ENCODE measurements at regions not wholly inside any gene's neighbourhood (a gene's known extent, or its start where the extent isn't known, plus 50 kb on each side); places are given as distances from the start of the nearest gene placed in this dataset.
"Not testable (repeated sequence)": the region's sequence is repeated elsewhere in the genome, so short reads cannot be mapped to it uniquely, and the experiment has no call there.

DNA sequence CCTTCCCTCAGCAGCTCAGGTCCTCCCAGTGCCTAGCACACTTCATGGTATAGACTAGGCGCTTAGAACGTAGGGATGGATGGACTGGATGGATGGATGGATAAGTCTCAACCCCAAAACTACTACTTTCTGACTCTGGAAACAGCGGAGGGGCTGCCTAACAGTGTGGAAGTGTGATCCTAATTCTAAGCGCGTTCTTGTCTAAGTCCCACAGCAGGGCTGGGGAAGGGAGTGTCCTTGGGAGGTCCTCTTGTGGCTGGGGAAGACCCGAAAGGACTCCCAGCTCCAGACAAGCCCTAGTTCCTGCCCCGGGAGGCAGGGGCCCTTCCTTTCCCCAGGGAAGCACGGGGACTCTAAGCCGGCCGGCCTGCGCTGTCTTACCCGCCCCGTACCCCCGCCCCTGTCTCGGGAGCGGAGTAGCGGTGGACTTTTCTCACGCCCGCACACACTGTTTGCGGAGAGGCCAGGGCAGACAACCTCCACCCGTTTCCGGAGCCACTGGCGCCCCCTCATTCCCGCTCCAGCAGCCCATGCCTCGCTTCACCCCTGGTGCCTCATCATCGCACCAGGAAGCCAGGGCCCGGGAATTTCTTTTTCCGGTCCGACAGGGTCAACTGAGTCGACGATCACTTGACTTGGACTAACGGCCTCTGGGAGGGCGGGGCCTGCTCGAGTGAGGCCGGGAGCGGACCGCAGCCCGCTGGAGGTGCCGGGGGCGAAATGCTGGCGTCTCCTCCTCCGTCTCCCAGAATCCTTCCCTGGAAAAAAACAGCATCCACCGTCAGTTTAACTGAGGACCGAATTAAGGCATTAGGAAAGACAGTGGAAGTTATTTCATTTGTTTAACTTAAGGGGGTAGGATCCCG lies 133.3 kb downstream of the TBC1D2B start:
- DNase-seq (ENCODE audit: low read depth in 3 of 3, low spot score in 1 of 3) = peak in 2 of 3 donors; percentile 2 to 14

- DNase-seq (ENCODE audit: low read depth in 3 of 3, low spot score in 1 of 3) = no peak
Observed at GRCh38 chr15:77942611-77943211, 134.8 kb downstream of the TBC1D2B start.

GRCh38 chr15:77941090-77941827 lies 136.3 kb downstream of the TBC1D2B start:
- DNase-seq (ENCODE audit: low read depth in 3 of 3, low spot score in 1 of 3) = not testable (repeated sequence)

DNA sequence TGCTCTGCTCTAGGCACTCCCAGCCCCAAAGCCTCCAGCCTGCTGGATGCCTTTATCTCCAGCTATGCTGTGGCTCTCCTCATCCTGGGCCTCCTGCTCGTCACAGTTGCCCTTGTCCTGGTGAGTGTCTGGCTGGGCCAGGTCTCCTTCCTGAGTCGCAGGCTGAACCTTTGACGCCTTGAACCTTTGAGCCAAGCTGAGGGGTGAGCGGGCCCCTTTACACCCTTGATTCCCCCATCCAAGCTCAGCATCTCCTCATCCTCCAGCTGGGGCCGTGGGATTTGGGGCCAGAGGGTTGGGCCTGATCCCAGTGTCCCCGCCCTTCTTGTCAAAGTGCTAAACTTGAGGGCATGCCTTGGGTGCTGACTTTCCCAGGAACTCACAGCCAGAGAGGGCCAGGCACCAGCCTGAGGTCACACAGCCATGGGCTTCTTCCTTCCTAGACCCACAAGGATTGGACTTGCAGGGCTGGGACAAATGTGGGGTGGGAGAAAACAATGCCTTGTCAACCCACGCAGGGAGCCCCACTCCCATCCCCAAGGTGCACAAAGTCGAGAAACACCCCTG lies 137.0 kb downstream of the TBC1D2B start:
- no peak for DNase-seq (ENCODE audit: low read depth in 3 of 3, low spot score in 1 of 3)

DNA sequence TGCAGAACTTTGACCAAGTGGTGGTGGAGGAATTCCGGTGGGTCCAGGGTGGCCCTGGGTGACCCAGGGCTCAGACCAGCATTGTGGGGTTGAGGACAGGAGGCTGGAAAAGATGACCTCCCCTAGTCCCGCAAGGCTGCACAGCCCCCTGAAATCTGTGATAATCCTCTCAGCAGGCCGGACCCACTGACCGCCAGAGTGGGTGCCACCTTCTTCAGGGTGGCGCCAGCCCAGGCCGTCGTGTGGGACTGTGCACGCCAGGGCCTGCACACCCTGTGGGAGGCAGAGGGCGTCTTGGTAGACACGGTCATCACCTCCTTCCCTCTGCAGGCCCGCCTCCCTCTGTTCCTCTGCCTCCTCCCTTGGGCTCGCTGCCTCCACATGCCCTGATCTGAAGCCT lies 137.7 kb downstream of the TBC1D2B start:
- DNase-seq (ENCODE audit: low read depth in 3 of 3, low spot score in 1 of 3) = no peak

DNA sequence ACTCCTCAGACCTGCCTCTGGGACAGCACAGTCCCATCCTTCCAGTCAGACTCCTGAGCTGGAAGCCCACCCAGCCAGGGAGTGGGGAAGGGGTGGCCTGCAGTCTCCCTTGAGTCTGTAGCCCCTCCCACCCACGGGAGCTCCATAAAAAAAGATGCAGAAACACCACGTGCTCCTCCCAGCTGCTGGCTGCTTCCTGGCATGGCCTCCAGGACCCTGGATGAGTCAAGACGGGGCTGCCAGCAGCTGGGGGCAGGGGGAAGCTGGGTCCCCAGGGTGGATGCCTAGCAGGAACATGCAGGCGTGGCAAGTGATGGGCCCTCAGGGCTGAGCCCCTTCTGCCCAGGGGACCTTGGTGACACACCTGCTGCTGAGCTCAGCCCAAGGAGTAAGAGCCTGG lies 138.5 kb downstream of the TBC1D2B start:
- not testable (repeated sequence) for DNase-seq (ENCODE audit: low read depth in 3 of 3, low spot score in 1 of 3)

- DNase-seq (ENCODE audit: low read depth in 3 of 3, low spot score in 1 of 3) = not testable (repeated sequence)
Observed at GRCh38 chr15:77938546-77938945, 139.0 kb downstream of the TBC1D2B start.

- DNase-seq (ENCODE audit: low read depth in 3 of 3, low spot score in 1 of 3) = not testable (repeated sequence)
Observed at GRCh38 chr15:77936567-77936966, 140.9 kb downstream of the TBC1D2B start.

GRCh38 chr15:77934516-77934915 lies 143.0 kb downstream of the TBC1D2B start:
- DNase-seq (ENCODE audit: low read depth in 3 of 3, low spot score in 1 of 3) = not testable (repeated sequence)

GRCh38 chr15:77930907-77931306 lies 146.6 kb downstream of the TBC1D2B start:
- DNase-seq (ENCODE audit: low read depth in 3 of 3, low spot score in 1 of 3) = not testable (repeated sequence)

DNA sequence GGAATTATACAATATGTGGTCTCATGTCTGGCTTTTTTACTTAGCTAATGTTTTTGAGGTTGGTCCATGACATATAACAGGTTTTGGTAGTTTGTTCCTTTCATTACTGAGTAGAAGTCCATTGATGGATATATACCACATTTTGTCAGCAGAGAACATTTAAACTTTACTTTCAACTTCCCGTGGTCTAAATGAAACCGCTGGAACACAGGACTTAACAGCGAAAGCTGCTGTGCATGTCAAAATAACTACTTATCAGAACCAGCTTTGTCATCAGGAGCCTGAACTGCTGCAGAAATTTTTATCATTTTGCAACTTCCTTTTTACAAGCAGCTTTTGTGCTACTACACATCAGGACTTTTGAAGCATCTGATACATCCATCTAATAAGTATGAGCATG lies 147.0 kb downstream of the TBC1D2B start:
- not testable (repeated sequence) for DNase-seq (ENCODE audit: low read depth in 3 of 3, low spot score in 1 of 3)

- not testable (repeated sequence) for DNase-seq (ENCODE audit: low read depth in 3 of 3, low spot score in 1 of 3)
Observed at GRCh38 chr15:77926789-77927188, 150.7 kb downstream of the TBC1D2B start.

GRCh38 chr15:77926296-77926695 lies 151.2 kb downstream of the TBC1D2B start:
- DNase-seq (ENCODE audit: low read depth in 3 of 3, low spot score in 1 of 3) = not testable (repeated sequence)

DNA sequence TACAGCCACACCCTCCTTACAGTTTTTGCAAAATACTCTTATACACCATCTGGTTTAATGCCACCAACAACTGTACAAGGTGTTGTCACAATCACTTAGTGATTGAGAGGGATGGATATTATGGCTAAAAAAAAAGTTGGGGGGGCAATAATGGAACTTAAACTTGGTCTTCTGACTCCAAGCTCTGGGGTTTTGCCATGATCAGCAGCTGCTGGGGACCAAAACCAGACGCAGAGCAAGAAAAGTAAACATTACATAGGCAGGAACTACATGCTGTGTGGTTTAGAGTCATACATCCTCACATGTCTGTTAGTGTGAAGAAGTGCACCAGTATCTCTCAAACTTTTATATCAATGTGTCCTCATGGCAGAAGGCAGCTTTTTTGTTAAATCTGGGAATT lies 152.4 kb downstream of the TBC1D2B start:
- not testable (repeated sequence) for DNase-seq (ENCODE audit: low read depth in 3 of 3, low spot score in 1 of 3)

- no peak for DNase-seq (ENCODE audit: low read depth in 3 of 3, low spot score in 1 of 3)
Observed at GRCh38 chr15:77921664-77922063, 155.8 kb downstream of the TBC1D2B start.

- DNase-seq (ENCODE audit: low read depth in 3 of 3, low spot score in 1 of 3) = not testable (repeated sequence)
Observed at GRCh38 chr15:77916966-77917635, 160.4 kb downstream of the TBC1D2B start.

GRCh38 chr15:77915961-77916330 lies 161.6 kb downstream of the TBC1D2B start:
- DNase-seq (ENCODE audit: low read depth in 3 of 3, low spot score in 1 of 3) = not testable (repeated sequence)

- no peak for DNase-seq (ENCODE audit: low read depth in 3 of 3, low spot score in 1 of 3)
Observed at GRCh38 chr15:77915261-77915960, 162.1 kb downstream of the TBC1D2B start.

DNA sequence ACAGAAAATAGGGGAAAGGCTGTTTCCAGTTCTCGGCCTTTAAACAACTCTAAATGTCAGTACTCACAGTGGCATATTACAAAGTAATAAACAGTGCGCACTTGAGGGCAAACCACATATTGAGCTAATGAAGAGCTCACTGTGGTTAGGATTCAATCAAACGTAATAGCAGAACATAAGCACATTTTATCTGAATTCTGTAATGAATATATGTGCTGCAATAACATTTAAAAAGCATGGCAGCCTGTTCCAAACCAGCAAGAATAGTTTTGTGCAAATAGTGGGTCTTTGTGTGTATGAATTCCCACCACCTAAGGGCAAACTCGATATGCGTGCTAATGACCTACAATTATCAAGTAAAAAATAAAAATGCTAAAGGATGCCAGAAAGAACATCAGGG lies 163.0 kb downstream of the TBC1D2B start:
- DNase-seq (ENCODE audit: low read depth in 3 of 3, low spot score in 1 of 3) = not testable (repeated sequence)

Measured in stimulated activated CD4-positive, alpha-beta T cell treated with anti-CD3 and anti-CD28 coated beads, TNF-alpha, amount 100 ng/mL, for 1 hour (primary cell).